C1 segment of cervical spinal cord (tissue), 14 donors: ENCODE measurements at regions not wholly inside any gene's neighbourhood (a gene's known extent, or its start where the extent isn't known, plus 50 kb on each side); places are given as distances from the start of the nearest gene placed in this dataset.
A peak's percentile ranks its signal among the peaks of the same experiment; 100 is the strongest.

ENCODE experiments used
- DNase-seq, 14 donors: peaks; one replicate each; lab custom pipeline; 2025; lab: John Stamatoyannopoulos, UW

DNA sequence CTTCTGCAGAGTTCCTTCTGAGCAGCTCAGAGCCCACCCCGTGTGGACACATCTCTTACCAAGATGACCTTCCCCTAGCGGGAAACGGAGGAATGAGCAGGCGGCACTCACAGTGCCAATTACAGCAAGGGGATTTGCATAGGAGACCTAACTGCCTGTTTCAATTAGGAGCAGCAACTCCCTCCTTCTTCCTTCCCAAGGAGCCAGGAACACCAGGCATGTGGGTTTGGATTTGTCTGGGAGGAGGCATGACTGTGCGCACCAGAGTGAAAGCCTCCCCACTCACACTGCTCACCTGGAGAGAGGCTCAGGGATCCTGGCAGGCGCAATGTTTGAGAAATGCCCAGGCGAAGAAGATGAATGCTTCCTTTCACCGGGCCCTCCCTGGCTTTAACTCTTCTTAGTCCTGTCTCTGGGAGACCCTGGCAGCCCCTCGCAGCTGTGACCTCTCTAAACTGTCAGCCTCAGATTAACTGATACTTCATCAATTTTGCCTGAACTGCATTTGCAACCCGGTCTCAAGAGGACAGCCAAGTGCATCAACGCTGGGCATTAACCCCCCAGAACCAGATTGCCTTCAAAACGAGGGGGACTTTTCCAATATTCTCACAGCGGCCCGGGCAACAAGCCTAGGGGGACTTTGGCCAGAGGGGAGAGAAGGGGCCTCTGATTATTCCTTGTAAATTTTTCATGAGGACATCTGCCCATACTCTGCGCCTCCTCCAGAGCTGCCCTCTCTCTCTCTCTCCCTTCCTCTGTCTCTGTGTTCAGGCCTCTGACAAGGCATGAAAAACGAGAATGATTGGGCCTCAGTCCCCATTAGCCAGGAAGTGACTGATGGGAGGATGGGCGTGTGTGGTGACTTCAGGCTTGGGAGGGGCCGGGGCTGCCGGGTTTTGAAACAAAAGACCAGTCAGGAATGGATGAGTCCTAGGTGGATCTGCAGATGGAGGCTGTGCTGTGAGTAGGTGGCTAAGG is 93.8 kb downstream of the CMPK2 start:
- no peak for DNase-seq

DNA sequence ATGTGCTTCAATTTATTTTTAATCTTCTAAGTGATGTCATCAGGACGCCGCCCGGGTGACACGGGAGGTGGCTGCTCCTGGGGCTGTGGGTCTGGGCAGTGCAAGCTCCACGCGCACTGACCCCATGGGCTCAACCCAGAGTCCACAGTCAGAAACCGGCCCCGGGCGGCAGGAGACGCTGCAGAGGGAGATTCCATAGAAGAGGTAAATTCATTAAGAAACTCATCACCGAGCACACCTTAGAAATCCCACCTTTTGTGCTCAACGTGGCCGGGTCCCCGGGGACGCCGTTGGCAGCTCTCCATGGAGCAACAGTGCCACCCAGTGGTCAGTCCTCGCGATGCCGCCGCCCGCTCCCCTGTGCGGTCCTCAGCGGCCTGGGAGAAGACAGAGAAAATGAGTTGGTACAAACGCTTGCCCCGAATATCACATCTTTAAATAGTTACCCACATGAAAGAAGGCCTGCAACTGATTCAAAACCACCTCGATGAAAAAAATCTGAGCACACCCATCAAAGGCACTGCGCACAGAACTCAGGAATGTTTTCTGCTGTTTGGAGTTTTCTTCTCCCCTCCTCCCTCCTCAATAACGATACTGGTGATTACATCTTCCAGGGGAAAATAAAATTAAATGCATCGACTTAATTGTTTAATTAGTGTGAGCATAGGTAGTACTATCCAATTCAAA is 92.6 kb downstream of the CMPK2 start:
- DNase-seq: peak in 10 of 14 donors; percentile 6 to 67 (median 30)

DNA sequence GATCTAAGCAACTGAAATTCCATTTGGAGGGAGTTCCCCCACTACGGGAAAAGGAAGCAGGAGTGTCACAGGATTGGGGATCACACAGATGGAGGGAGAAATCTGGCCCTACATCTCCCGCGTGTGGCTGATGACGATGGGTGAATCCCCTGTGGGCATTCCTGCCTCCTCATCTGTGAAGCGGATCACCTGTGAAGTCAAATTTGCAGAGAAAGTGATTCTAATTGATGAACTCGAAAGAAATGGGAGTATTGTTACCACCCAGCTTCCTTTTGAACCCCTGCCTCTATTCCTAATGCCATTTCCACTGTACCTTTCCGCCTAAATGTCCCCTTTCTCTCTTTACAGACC is 92.0 kb downstream of the CMPK2 start:
- DNase-seq: no peak

DNA sequence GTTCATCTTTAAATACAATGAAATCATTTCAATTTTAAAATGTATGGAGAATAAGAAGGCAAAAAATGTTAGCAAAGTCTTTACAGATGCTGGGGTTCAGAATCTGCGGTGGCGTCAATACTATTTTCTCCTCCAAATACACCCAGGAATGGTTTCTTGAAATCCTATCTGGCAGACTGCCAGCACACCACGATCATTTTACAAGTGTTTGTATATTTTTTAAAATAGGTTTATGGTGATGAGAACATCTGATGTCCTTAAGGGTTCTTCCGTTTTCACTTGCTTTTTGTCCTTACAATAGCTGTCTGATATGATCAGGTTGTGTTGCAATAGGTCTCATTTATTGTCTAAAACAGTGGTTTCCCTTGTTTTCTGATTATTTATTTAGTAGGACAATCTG is 89.6 kb downstream of the CMPK2 start:
- no peak for DNase-seq

DNA sequence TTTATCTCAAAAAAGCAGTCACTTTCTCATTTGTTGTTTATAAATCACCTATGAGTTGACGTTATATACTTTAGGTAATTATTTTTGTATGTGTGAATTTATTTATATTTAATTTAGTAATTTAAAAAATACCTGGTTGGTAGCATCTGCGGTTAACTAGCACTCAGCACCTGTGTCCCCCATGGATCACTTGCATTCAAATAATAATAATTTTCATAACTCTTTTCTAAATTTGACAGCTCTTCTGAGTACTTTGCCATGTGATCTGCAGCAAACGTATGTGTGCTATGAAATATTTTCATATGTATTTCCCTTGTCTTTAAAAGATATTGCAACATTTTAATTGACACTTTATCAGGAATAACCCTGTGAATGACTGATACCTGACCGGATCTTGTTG is 88.1 kb downstream of the CMPK2 start:
- DNase-seq: no peak

DNA sequence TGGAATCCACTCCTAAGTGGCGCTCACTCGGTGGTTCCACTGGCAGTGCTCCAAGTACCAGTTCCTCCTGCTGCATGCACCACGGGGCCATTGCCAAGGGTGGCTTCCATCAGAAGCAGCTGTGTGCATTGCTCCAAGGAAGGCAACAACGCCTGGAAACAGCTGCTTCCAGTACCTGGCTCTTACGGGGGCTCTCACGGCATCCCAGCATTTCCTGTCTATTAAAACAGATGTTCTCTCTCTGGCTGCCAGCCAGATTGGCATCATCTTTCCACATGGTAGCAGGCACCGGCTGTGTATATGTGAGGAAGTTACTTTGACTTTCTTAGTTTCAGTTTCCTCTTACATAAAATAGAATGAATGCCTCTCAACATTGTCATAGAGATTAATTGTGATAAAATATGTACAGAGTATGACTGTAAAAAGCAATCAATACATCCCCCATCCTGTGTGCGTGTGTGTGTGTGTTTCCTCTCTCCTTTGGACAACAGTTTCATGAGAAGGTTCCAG is 84.9 kb downstream of the CMPK2 start:
- peak in 7 of 14 donors; percentile 4 to 25 (median 9) for DNase-seq

DNA sequence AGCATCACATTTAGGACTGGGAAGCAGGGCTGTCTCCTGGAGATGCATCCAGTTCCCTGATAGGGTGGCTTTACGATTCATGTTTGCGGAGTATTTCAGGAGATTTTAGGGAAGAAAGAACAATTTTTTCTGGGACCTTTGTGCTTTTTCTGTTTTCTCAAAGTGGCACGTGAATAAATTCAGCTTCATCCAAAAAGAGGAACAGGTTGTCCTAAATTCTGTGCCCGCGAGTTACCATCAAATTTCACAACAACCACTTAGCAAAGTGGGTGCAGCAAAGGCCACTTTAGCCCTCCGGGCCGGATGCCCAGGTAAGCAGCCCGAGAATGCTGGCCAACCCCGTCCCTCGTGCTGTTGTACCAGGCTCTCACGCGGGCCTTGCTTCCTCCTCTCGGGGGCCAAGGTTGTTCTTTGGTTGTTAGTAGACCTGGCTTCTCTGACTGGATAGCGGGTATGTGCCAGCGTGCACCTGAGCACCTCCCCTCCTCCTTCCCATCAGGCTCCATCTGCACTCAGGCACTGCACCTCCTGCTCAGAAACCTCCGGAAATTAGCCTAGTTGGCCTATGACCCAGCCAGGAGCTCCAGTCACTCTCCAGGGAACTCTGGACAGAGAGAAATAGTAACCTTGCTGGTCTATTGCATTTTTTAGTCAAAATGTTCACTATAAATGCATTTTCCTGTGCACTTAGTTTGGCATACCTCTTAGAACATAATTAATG is 83.0 kb downstream of the CMPK2 start:
- DNase-seq: no peak

DNA sequence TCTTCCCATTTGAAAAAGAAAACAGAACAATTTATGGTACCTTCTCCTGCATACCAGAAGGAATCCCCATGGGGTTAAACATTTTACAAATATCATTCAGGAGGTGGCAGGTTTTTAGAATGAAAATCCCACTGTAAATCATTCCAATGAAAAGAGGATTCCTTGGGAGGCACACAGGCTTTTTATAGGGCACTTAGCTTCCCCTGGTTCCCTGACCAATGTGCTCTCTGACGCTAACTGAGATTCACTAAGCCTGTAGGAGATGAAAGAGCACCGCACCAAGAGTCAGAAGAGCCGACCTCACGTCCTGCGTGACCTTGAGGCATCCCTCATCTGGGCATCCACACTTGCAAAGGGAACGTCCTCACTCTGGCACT is 82.5 kb downstream of the CMPK2 start:
- DNase-seq: no peak

DNA sequence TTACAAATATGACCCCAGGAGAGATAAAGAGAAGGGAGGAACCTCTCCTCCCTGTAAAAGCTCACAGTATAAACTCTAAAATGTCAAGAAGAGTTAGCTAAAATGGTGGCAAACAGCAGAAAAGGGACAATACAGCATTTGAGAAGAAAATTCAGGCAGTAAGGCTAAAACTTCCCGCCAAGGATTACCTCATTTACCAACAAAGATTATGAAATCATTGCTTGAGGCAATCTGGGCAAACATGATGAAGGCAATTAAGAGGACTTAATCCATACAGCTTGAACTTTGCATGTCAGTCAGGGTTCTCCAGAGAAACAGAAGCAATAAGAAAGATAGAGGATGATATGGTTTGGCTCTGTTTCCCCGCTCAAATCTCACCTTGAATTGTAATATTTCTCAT is 81.4 kb downstream of the CMPK2 start:
- DNase-seq: no peak

DNA sequence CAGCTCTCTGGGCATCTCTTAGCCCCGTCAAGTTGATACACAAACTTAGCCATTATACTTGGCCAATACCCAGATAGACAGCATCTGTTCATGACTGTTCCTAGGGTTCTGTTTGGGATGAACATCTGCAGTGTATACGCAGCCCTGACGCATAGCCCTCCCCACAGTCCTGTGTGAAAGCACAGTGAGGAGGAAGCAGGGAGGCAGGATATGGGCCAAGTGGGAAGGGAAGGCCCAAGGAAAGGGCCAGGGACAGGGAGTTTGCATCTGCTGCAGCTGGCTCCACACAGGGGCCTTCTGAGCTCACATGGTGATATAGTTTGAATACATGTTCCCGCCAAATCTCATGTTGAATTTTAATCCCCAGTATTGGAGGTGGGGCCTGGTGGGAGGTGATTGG is 80.2 kb downstream of the CMPK2 start:
- no peak for DNase-seq

DNA sequence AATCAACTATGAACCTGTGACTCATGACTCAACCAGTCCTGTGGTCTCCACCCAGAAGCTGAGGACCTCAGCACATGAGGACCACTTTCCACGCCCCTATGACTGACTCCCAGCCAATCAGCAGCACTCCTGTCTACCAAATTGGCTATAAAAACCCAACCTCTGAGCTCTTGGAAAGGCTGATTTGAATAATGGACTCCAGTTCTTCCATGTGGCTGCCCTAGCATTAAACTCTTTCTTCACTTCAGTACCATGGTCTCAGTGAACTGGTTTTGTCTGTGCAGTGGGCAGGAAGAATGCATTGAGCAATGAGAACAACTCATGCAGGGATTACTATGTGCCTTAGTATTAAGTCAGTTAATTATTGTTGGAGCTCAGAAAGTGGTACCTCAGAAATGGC is 78.3 kb downstream of the CMPK2 start:
- no peak for DNase-seq

DNA sequence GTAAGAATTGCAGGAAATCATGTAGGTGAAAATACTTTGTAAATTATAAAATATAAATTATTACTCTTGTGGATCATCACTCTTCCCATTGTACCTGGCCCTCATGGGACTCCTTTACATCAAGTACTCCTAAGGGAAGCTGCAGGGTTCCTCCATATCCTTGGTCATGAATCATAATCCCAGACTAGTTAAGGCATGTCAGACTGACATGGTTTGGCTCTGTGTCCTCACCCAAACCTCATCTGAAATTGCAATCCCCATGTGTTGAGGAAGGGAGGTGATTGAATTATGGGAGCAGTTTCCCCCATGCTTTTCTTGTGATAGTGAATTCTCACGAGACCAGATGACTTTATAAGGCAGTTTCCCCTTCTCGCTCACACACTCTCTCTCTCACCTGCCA is 77.1 kb downstream of the CMPK2 start:
- no peak for DNase-seq

DNA sequence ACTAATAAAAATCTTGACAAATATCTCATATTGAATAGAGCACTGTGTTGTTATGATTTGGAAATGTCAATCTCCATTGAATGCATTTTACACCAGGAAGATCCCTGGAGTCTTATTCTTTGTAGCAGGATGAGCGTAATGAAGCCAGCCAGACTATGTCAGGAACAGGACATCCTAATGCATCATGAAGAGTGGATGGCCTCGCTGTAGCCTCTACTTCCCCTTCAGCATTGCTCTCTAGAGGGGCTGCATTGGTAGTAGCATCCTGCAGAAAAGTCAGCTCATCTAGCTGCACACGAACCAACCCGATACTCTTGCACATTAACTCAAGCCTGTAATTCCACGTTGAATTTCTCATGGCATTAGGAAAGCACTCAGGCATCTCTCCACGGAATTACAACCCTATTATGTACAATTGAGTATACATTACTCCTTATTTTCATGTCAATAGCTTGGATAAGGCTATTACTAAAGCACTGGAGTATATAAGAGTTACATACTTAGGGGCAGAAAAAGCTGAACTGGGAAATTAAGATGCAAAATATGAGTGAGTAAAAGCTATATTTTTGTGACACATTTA is 76.1 kb downstream of the CMPK2 start:
- DNase-seq: no peak

DNA sequence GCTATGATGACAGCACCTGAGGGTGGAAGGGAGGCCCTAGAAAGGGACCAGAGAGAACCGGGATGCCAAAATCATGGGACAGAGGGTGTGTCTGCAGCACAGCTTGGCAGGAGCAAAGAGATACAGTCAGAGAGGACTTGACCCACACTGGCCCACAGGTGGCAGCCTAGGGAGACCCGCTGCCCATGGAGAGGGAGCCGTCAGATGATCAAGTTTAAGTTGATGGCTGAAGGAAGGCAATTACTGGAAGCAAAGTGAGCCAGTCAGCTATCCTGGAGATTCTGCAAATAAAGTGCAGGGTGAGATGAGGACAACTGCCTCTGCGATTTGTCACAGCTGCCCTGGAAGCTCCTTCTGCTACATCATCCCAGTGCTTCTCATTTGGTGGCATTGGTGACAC is 74.0 kb downstream of the CMPK2 start:
- DNase-seq: no peak

DNA sequence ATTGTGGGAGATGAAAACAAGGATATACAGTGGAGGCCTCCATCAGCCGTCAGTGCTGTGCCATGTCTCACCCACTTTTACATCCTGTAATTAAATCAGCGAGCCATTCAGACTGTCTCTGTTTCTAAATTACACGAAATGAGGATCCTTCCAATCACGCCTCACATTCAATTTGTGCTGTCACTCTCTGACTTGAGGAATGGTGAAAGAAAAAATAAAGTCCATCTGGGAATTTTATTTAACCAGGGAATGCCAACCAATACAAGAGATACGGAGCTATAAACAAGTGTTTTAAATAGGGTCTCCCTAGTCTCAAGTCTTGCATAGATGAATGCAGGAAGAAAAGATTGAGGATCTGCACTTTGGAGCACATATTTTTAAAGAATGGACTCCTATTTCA is 72.8 kb downstream of the CMPK2 start:
- DNase-seq: no peak

DNA sequence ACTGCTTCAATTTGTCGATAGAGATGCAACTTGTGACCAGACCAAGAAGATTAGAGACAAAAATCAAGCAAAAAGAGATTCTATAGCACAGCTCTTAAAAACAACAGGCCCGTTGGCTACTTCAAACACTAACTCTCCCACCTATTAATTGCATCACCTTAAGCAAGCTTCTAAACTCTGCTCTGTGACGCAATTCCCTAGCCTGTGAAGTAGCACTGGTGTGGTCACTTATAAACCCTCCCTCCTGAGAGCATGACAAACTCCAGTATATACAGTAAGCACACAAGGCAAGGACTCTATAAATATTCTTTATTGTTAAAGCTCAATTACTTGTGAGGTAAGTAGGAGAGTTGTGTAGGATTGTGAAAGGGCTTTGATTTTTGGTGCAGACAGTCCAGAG is 72.3 kb downstream of the CMPK2 start:
- DNase-seq: no peak

DNA sequence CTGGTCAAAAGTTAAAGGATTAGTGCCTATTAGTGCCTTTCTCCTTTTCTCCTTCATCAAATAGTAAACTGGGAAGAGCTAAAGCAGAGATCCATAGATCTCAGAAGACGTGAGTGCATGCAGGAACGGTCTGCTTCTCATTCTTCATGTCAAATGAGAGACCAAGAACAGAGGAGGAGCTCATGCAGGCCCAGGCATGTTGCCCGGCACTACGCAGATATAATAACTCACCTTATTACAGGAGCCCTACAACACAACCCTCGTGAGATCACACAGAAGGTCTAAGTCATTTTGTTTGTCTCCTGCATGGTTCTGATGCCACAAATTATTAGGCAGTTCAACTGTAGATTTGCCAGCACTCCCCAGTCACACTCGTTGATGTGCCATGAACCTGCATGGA is 71.8 kb downstream of the CMPK2 start:
- no peak for DNase-seq

DNA sequence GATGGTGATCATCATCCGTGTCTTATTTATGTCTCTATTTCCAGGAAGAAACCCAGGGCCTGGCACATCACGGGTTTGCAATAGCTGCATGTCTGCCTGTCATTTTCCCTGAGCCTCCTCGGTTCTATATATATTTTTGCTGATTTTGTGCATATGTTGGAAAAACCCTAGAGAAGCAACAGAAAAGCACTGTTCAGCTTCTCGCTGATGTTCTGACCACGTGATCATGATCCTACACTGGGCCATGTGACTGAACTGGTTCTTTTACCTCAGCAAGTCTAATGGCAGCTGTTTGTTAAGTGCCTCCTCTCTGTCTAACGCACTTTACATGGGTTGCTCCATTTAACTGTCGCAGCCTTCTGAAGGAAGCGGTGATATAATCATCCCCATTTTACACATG is 71.3 kb downstream of the CMPK2 start:
- DNase-seq: no peak
